HG03103 (cell line): ENCODE measurements at regions not wholly inside any gene's neighbourhood (a gene's known extent, or its start where the extent isn't known, plus 50 kb on each side); places are given as distances from the start of the nearest gene placed in this dataset.

ENCODE experiments used
- ATAC-seq: cut with Tn5 transposase; IDR thresholded peaks from one replicate; pipeline ENCODE4 v1.9.1; 2021; ENCODE audit warnings: low read depth; ENCODE audit not compliant: unreplicated experiment

DNA sequence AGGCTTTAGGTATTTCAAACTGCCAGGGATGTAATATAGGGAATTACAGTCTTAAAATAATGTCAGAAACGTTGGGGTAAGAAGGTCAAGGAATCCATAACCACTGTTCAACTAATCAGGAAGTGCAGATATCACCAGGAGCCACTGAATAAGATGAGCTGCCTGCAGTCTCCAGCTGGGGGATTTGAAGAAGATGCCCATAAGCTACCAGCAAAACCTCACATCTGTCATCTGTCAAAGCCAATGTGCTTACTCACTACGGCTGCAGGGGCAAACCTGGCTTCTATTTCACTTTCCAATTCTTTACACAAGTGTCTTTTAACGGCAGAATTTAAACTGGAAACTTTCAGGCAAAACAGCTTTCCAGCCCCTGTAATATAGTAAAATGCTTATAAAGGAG is 1410.1 kb upstream of the ATXN8OS start:
- ATAC-seq: no peak

DNA sequence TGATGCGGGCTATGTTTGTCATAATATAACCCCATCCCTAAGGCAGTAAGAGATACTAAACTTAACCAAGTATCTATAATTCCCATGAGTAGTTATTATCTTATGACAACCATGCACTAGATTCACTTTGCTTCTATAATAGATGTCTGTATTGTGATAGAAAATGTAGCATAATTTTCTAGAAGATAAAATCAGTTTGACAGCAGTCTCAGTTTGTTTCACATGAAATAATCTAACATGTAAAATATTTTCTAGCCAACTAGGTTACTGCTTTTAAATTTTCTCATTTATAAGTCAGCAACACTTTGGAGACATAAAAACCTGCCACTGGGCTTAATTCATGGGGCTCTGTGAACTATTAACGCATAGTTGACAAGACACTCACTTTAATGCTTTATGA is 1410.7 kb upstream of the ATXN8OS start:
- no peak for ATAC-seq

DNA sequence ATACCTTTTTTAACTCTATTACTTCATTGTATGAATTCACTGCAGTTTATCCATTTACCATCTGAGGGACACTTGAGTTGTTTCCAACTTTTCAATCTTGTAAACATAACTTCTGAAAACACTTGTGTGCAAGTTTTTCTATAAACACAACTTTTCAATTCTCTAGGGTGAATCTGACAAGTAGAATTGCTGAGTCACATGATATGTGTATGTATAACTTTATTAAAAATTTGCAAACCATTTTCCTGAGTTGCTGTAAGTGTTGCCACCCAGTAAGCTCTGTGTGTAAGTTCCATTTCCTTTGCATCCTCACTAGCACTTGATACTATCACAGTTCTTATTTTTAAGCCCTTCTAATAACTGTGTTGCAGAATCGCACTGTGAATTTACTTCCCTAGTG is 1415.6 kb upstream of the ATXN8OS start:
- ATAC-seq: no peak

DNA sequence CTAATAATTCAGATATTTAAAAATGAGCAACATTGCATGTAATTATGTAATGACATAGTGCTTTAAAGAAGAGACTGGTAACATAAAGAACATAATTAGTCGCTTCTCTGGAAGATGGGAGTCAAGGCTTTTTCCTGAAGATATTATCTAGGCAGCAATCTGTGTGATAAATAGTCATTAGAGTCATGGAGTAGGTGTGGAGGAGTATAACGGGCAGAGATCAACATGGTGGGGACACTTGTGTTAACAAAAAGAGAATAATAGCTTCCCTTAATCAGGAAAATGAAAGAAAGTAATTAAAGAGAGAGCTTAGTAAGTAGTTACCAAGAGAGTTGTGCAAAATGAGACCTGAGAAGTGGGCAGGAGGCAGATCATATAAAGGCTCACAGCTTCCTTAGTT is 1417.1 kb upstream of the ATXN8OS start:
- no peak for ATAC-seq

DNA sequence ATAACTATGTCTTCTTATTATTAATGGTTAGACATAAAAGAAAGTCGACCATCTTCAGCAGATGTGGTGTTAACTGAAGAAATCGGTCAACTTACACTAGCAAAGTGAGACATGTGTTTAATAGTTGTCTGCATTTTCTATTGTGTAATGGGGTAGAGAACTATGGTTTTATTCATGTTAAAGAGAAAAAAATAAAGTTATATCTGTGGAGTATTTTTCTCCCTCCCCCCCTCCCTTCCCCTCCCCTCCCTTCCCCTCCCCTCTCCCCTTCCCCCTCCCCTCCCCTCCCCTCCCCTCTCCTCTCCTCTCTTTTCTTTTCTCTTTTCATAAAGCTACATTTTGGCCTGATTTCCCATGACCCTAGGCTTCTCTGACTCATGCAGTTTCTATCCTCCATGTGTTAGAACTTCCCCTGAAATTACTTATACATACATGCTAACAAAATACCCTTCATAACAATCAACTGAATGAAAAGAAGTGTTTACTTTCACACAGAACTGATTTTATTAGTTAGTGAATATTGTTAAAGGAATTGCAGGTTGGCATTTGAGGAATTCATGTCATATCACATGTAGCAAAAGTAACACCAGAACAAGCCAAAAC is 1431.0 kb upstream of the ATXN8OS start:
- no peak for ATAC-seq

DNA sequence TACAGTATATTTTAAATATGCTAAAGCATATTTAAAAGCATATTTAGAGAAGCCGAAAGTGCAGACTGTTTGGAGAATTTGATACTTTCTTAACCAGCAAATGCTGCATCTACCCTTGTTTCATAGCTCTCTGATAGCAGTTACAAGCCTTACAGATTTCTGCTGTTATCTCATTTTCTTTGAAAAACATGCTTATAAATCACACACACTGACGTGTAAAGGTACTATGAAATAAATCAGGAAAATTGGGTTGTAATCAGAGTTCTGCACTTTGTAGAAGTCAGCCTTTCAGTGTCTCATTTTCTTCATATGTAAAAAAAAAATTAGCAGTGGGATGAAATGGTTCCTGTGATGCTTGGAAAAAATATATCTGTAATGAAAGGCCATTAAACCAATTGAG is 1432.4 kb upstream of the ATXN8OS start:
- ATAC-seq: no peak

DNA sequence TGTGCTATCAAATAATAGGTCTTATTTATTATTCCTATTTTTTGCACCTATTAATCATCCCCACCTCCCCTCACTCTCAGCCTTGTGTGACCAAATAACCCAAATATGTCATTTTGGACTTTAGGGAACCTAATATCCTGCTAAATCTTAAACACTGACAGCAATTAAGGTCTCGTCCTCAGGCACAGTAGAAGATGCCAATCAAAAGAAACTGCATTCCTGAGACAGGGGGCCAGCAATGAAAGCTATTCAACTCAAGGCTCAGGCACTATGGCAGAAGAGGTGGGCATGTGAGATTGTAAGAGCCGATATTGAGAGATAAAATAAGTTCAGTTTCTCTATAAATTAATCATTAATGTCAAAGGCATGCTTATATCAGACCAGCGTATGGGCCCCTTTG is 1437.7 kb upstream of the PCDH9 start:
- no peak for ATAC-seq

DNA sequence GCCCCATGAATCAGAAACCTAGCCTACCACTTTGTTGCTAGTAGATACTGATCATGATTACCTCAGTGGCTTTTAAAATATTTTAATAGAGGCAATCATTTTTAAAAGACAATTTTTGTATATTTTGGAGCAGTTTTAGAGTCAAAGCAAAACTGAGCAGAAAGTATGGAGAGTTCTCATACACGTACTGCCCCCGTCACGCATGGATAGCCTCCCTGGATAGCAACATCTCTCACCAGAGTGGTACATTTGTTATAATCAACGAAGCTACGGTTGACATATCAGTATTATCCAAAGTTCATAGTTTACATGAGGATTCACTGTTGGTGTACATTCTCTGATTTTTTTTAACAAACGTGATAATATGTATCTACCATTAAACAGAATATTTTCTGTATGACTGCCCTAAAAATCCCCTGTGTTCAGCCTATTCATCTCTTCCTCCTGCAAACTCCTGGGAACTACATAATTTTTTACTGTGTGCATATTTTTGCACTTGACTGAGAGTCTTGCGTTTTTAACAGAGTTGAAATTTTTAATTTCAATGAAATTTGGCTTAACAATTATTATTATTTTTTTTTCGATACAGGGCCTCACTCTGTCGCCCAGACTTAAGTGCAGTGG is 1436.8 kb upstream of the PCDH9 start:
- ATAC-seq: peak; percentile 50

DNA sequence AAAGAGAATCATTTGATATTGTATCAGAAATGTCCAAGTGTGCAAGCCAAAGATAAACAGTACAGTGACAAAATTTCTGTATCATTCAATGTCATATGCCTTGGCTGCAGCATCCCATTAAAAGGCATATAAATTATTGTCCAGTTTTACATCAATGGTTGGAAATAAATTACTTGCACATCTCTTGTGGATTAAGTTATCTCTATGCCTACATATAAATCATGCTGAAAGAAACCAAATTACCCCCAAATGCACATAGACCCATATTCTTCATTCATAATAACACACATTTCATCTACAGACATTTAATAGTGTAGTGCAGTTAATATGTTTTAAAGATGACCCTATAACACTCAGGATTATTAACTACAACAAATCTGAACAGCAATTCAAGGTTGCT is 1415.7 kb upstream of the PCDH9 start:
- no peak for ATAC-seq

DNA sequence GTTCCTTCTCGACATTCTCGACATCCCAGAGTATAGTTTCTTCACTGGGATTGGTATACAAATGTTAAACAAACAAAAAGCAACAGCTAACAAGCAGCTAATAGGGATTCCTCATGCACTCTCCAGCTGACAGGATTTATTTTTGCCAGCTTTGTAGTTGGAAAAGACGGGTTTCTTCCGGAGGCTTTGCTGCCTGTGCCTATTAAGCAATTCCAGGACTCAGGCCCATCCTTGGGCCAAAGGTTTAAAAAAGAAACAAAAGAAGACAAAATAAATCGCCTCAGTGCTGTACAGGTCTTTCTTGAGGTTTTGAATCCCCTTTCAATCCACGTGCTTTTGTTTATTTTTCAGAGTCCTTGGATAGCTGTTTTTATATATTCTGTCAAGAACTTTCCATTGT is 1414.5 kb upstream of the PCDH9 start:
- no peak for ATAC-seq

DNA sequence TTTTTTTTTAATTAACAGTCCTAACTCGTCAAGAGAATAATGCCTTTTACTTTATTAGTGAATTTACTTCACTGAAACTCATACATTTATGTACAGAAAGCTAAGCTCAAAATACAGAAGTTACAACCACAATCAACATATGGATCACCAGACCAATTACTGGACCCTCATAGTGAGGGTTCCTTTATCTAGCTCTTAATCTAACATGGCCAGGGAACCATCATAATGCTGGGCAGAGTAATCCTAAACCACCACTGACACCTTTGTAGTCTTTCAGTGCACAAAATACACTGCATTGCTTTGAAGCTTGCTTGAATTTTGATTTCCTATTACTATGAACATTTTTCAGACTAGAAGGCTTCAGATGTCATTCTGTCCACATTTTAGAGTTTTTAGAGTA is 1406.6 kb upstream of the PCDH9 start:
- no peak for ATAC-seq

DNA sequence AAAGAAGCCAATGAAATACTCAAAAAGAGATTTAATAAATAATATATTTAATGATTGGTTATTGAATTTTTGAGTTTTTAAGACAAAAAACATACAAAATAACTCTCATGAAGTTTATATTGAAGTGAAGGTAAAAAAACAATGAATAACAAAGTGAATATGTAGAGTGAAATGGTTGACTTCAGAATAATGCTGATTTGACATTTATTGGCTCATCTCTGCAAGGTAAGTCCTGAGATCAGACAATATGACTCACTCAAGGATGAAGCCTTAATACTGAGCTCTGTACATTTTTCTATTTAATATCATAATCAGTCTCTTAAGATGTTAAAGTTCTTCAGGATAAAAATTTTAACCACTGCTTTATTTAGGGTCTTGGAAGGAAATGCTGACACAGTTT is 1398.9 kb upstream of the PCDH9 start:
- ATAC-seq: no peak

DNA sequence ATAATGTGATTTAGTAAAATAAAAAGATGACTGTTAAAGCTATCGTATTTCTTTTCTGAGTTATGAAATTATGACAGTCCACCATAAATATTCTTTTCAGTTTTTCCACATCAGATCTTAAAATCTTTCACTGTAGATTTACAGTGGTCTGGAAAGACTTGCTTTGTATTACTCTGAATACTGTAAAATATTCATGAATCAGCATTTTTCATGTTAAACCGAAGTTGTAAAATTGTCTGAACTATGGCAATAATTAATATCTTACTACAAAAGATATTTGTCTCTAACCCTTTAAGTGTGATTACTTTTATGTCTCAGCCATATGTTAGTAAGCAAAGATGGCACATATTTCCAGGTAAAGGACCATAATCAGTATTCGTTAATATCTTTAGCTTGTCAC is 1397.2 kb upstream of the PCDH9 start:
- no peak for ATAC-seq

DNA sequence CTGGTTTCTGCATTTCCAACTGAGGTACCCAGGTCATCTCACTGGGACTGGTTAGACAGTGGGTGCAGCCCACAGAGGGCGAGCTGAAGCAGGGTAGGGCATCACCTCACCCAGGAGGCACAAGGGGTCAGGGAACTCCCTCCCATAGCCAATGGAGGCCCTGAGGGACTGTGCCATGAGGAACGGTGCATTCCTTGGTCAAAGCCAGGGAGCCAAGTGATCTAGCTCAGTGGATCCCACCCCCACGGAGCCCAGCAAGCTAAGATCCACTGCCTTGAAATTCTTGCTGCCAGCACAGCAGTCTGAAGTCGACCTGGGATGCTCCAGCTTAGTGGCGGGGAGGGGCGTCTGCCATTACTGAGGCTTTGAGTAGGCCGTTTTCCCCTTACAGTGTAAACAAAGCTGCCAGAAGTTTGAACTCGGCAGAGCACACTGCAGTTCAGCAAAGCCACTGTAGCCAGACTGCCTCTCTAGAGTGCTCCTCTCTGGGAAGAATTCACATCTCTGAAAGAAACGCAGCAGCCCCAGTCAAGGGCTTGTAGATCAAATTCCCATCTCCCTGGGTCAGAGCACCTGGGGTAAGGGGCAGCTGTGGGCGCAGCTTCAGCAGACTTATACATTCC is 1386.6 kb upstream of the PCDH9 start:
- no peak for ATAC-seq

DNA sequence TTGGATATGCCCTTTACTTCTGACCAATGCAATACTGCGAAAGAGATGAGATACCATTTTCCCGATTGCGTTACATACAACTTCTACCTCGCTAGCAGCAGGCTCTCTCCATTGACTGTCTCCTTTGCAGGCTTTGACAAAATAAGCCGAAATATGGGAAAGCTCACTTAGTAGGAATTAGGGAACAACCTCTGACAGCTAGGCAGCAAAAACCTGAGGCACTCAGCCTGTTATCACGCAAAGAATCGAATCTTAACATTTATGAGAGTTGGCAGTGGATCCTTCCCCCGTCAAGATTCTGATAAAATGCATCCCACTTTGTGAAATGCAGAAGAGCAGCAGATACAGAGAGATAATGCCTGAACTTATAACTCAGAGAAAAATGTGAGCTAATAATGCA is 1379.5 kb upstream of the PCDH9 start:
- ATAC-seq: no peak

DNA sequence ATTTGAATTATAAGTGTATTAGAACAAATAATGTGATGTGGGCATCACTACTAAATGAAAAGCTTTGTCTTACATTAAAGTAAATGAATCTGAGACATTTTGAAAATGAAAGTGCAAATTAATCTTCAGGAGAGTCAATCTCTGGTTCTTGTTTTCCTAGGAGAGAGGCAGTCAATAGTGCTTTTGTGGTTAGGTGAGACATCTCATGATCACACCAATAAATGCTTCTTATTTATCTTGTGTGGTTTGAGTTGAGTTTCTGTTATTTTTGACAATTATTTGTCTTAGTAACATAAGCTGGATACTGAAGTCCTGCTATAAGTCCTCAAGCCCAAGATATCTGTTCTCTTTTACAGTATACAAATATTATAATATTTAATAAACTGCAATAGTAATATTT is 1378.0 kb upstream of the PCDH9 start:
- ATAC-seq: no peak

DNA sequence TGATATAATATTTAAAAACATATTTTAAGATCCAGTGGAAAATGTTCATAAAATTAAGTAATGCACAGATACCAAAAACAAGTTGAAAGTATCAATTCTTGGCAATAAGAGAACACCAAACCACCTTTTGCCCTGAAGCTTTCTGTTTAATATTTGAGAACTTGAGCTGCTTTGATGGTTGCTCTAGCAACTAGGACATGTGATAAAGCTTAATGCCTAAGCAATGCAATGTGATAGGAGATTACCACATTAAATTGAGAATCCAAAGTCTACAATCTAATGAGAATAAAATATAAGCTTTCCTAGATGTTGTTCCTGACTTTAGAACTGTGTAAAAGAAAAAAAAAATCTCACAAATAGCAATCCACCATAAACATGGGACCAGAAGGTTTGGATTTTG is 1367.5 kb upstream of the PCDH9 start:
- ATAC-seq: no peak

DNA sequence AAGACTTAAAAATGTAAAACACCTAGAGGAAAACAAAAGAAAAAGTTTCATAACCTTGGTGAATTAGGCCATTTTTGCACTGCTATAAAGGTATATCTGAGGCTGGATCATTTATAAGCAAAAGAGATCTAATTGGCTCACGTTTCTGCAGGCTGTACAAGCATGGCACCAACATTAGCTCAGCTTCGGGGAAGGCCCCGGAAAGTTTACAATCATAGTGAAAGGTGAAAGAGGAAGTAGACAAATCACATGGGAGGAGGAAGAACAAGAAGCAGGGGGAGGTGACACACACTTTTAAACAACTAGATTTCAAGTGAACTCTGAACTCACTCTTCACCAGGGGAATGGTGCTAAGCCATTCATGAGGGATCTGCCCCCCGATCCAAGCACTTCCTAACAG is 1358.5 kb upstream of the PCDH9 start:
- peak; percentile 100 for ATAC-seq

DNA sequence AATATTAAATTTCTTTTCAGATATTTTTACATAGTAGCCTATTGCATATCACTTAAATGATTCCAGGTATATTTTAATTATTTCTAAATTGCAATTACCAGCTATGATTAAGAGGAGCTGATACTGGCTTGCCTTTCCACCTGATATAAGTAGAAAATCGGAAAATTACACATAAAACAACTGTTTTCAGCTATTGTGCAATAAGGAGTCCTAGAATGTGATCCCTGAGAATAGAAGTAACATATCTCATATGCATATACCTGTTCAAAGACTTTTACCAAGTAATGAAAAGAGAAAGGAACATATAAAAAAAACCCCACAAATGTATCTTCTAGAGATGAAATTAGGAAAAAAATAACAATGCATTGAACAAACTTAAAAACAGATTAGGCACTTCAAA is 1354.6 kb upstream of the PCDH9 start:
- no peak for ATAC-seq

DNA sequence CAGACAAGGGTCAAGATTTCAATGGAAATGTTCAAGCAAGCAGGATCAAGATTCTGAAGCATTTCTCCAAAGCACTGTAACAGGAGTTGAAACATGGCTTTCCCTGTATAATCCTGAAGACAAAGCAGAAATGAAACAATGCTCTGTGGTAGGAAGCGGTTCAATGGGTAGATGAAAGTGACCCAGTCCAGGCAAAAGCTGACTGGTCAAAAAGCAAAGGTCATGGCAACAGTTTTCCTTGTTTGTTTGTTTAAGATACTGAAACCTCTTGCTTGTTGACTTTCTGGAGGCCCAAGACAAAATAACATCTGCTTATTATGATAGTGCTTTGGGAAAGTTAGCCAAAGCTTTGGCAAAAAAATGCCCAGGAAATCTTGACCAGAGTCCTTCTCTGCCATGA is 1343.9 kb upstream of the PCDH9 start:
- ATAC-seq: no peak

DNA sequence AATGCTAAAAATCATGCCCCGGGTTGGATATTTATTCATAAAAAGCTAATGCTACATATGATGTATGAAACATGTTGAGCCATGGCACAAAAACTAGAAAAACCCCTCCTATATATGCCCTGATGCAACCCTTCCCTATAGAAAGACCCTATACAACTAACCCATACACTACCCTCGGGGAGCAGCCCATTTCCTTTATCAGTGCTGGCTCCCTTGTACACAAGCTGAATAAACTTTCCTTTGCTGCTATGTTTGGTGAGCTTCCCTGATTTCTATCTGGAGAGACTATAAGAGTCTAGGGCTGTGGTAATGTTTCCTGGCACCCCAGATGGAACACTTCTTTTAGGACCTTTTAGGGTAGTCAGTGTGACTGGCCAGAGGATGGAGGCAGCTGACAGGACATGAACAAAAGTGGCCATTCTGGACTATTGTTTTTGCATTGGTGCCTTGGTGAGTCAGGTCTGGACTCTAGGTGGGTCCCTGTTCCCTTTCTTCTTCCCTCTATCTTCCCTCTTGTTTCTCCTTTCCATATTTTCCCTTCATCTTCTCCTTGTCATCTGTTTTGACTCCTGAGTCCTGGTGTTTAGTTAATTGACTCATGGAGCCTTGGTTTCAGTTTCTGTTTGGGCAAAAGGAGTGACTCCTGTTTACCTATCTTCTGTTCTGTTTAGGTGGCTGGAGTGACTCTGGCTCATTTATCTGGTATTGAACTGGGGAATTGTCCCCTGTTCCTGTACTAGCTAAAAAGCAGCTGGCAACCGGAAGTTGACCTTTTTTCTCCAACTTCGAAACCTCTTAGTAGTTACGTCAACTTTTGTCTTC is 1321.8 kb upstream of the PCDH9 start:
- no peak for ATAC-seq

DNA sequence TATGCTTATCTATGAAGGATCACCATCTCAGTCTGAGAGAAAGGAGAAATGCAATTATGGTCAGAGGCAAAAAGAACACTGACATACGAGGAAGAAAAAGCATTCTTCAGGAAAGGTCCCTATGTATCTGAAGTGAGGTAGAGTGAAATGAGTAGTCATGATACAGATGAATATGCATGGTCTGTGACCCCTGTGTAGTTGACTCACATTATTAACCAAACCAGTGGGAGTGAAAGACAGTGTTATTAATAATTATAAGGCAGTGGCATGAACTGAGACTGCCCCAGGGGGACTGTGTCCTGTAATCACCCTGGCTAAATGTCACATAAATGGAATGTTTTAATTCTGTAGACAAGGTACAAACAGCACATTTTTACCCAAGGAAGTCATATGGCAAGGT is 1320.2 kb upstream of the PCDH9 start:
- ATAC-seq: no peak
